OCI-LY3 (cell line): ENCODE measurements at regions not wholly inside any gene's neighbourhood (a gene's known extent, or its start where the extent isn't known, plus 50 kb on each side); places are given as distances from the start of the nearest gene placed in this dataset.
"Not testable (repeated sequence)": the region's sequence is repeated elsewhere in the genome, so short reads cannot be mapped to it uniquely, and the experiment has no call there.

Experiments used
- H2AFZ ChIP-seq: fragments of 200-600, 300-600 bp; shearing (Covaris generic); 2 replicates; pipeline ENCODE4 v1.6.0; 2014; ENCODE audit warnings: antibody characterized with exemption, low read depth, low read length
- H3K27ac ChIP-seq: fragments of 200-600, 300-600 bp; sonication (generic); 2 replicates; pipeline ENCODE4 v1.5.1; 2014; ENCODE audit warnings: mild to moderate bottlenecking, low read length, moderate library complexity, mixed read lengths
- H3K27me3 ChIP-seq: fragments of 200-600, 300-600 bp; sonication (generic); 2 replicates; pipeline ENCODE4 v1.6.1; 2014; ENCODE audit warnings: low read depth, low read length, mixed read lengths
- H3K36me3 ChIP-seq: fragments of 200-600, 300-600 bp; sonication (generic); replicated peaks from 2 replicates; pipeline ENCODE3; 2014; ENCODE audit warnings: low read depth, low read length, mixed read lengths
- H3K4me1 ChIP-seq: fragments of 300-600, 200-600 bp; sonication (generic); 2 replicates; pipeline ENCODE4 v1.6.1; 2014; ENCODE audit warnings: low read length, mixed read lengths
- H3K4me2 ChIP-seq: fragments of 200-600, 300-600 bp; sonication (generic); 2 replicates; pipeline ENCODE4 v1.6.1; 2014; ENCODE audit warnings: low read length, mixed read lengths
- H3K4me3 ChIP-seq: fragments of 300-600, 200-600 bp; sonication (generic); 2 replicates; pipeline ENCODE4 v1.5.1; 2014; ENCODE audit warnings: antibody characterized with exemption, mild to moderate bottlenecking, low read length, moderate library complexity
- H3K79me2 ChIP-seq: fragments of 300-600, 200-600 bp; shearing (Covaris generic); 2 replicates; pipeline ENCODE4 v1.6.1; 2014; ENCODE audit warnings: mild to moderate bottlenecking, low read length, mixed read lengths
- H3K9ac ChIP-seq: fragments of 300-600, 200-600 bp; shearing (Covaris generic); 2 replicates; pipeline ENCODE4 v1.6.0; 2014; ENCODE audit warnings: mild to moderate bottlenecking, low read length, moderate library complexity
- H3K9me3 ChIP-seq: fragments of 200-600, 300-600 bp; shearing (Covaris generic); 2 replicates; pipeline ENCODE4 v1.6.1; 2014; ENCODE audit warnings: low read length, mixed read lengths; ENCODE audit not compliant: insufficient read depth
- H4K20me1 ChIP-seq: fragments of 200-600, 300-600 bp; sonication (generic); 2 replicates; pipeline ENCODE4 v1.6.1; 2016; ENCODE audit warnings: low read length, mixed read lengths; ENCODE audit not compliant: insufficient read depth
- EZH2phosphoT487 ChIP-seq: fragments of 200-600 bp; shearing (Covaris generic); IDR thresholded peaks from 2 replicates; pipeline ENCODE4 v1.6.1; 2018; ENCODE audit warnings: antibody characterized with exemption, mixed run types, low read depth
- TF ChIP-seq, protein P1 (sequence below): fragments of 200-600, 300-600 bp; sonication (generic); IDR thresholded peaks from 2 replicates; pipeline ENCODE4 v1.5.1; 2014; ENCODE audit warnings: antibody characterized with exemption, low read length, low read depth

DNA sequence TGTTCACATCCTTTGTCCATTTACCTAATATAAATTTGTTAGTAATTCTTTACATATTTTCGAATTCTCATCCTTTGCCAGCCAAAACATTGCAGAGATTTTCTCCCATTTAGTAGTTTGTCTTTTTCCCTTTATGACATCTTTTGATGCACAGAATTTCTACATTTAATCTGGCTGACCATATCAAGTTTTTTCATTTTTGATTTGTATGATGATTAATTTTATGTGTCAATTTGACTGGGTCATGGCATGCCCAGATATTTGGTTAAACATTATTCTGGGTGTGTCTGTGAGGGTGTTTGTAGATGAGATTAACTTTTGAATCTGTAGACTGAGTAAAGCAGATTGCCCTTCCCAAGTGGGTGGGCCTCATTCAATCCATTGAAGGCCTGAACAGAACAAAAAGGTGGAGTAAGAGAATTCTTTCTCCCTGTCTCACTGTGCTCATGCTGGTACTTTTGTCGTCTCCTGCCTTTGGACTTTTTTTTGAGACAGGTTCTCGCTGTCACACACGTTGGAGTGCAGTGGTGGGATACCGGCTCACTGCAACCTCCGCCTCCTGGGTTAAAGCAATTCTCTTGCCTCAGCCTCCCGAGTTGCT is 72.1 kb upstream of the EPB41L1 start:
- H4K20me1 ChIP-seq, result no peaks in the 10 kb centered on the region
- H3K4me1 ChIP-seq, result peaks cover 14% of the 10 kb centered on the region
- H3K9ac ChIP-seq, result no peak overlapping the region
- no peaks in the 10 kb centered on the region for H3K79me2 ChIP-seq
- no peaks in the 10 kb centered on the region for H3K36me3 ChIP-seq
- H3K4me2 ChIP-seq, result no peak overlapping the region
- H3K27me3 ChIP-seq, result no peaks in the 10 kb centered on the region
- no peak overlapping the region for H2AFZ ChIP-seq
- no peak overlapping the region for H3K27ac ChIP-seq
- H3K4me3 ChIP-seq, result no peak overlapping the region
- H3K9me3 ChIP-seq, result no peaks in the 10 kb centered on the region
- TF ChIP-seq, protein P1, sequence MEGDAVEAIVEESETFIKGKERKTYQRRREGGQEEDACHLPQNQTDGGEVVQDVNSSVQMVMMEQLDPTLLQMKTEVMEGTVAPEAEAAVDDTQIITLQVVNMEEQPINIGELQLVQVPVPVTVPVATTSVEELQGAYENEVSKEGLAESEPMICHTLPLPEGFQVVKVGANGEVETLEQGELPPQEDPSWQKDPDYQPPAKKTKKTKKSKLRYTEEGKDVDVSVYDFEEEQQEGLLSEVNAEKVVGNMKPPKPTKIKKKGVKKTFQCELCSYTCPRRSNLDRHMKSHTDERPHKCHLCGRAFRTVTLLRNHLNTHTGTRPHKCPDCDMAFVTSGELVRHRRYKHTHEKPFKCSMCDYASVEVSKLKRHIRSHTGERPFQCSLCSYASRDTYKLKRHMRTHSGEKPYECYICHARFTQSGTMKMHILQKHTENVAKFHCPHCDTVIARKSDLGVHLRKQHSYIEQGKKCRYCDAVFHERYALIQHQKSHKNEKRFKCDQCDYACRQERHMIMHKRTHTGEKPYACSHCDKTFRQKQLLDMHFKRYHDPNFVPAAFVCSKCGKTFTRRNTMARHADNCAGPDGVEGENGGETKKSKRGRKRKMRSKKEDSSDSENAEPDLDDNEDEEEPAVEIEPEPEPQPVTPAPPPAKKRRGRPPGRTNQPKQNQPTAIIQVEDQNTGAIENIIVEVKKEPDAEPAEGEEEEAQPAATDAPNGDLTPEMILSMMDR, result no peak
- no peak for TF ChIP-seq EZH2phosphoT487

DNA sequence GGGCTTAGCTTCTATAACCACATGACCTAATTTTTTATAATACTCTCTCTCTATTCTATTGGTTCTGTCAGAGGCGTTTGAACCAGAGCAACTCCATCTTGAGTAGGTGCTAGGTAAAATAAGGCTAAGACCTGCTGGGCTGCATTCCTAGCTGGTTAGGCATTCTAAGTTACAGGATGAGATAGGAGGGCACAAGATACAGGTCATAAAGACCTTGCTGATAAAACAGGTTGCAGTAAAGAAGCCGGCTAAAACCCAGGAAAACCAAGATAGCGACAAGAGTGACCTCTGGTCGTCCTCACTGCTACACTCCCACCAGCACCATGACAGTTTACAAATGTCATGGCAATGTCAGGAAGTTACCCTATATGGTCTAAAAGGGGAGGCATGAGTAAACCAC is 71.3 kb upstream of the EPB41L1 start:
- not testable (repeated sequence) for H3K9ac ChIP-seq, H3K9me3 ChIP-seq, H3K4me2 ChIP-seq, H3K4me1 ChIP-seq, H2AFZ ChIP-seq, H4K20me1 ChIP-seq, H3K27ac ChIP-seq, H3K4me3 ChIP-seq, H3K36me3 ChIP-seq, H3K27me3 ChIP-seq, H3K79me2 ChIP-seq

DNA sequence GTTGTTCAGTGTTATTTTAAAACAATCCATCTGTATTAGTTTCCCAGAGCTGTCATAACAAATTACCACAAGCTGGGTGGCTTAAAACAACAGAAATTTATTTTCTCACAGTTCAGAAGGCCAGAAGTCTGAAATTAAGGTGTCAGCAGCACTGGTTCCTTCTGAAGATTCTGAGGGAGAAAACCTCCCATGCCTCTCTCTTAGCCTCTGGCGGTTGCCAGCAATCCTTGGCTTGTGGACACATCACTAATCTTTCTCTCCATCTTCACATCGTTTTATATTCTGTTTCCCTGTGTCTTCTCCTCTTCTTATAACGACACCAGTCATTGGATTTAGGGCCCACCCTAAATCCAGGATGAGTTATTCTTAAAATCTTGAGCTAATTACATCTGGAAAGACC is 70.2 kb upstream of the EPB41L1 start:
- Histone ChIP-seq H2AFZ (no peak overlapping the region), H3K36me3 (no peaks in the 10 kb centered on the region), H3K9me3 (no peaks in the 10 kb centered on the region), H3K4me1 (peaks cover 8% of the 10 kb centered on the region), H3K4me2 (no peak overlapping the region), H3K9ac (no peak overlapping the region), H3K4me3 (no peak overlapping the region), H4K20me1 (no peaks in the 10 kb centered on the region), H3K27ac (no peak overlapping the region), H3K79me2 (no peaks in the 10 kb centered on the region), H3K27me3 (no peaks in the 10 kb centered on the region)
- TF ChIP-seq, protein P1, result no peak
- no peak for TF ChIP-seq EZH2phosphoT487

DNA sequence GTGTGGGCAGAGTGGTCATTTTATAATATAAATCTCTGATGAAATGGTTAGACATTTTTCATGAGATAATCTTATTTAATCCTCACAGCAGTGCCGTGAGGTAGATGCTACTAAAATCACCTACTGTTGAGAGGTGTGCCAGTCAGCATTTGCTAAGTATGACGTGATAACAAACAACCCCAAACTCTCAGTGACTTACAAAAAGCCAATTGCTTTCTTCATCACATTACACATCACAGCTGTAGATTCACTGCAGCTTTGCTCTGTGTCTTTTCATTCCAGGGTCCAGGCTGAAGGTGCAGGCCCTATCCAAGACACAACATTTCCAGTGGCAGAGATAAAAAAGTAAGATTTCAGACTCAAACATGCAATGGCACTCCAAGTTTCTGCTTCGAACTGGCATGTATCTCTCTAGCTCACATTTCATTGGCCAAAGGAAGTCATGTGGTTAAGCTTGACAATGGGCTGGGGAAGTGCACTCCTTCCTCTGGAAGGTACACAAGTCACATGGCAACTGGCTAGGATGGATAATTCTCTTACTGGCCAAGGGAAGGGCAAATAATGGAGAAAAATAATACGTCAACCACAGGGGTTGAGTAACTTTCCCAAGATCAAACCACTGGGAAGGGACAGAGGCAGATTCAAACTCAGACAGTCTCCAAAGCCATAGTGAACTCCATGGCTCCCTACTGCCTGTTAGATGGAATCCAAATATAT is 69.5 kb upstream of the EPB41L1 start:
- TF ChIP-seq, protein P1, result no peak
- TF ChIP-seq EZH2phosphoT487, result no peak
- Histone ChIP-seq H3K27me3 (no peaks in the 10 kb centered on the region), H3K9ac (no peak overlapping the region), H3K4me1 (peaks cover 8% of the 10 kb centered on the region), H3K4me3 (no peak overlapping the region), H3K36me3 (no peaks in the 10 kb centered on the region), H3K27ac (no peak overlapping the region), H3K4me2 (no peak overlapping the region), H4K20me1 (no peaks in the 10 kb centered on the region), H3K9me3 (no peaks in the 10 kb centered on the region), H3K79me2 (no peaks in the 10 kb centered on the region), H2AFZ (no peak overlapping the region)
